ENCODE measurements at regions not wholly inside any gene's neighbourhood (a gene's known extent, or its start where the extent isn't known, plus 50 kb on each side); places are given as distances from the start of the nearest gene placed in this dataset.
"Not testable (repeated sequence)": the region's sequence is repeated elsewhere in the genome, so short reads cannot be mapped to it uniquely, and the experiment has no call there.

DNA sequence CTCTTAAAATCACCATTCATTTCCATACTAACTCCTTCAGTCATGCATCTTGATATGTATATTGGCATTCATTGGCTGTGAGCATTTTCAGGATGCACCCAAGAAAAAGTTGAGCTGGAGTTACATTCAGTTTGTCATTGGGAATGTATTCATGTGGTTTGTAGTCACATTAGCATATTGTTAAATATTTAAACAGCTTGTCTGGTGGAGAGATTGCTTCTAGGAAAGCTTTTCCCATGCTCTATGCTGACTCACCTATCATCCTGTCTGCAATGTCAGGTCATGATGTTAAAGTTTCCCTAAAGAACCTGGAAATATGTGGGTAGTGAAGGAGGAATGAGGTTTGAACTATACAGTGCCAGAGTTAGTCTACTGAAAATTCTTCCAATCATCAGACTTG is 583.6 kb downstream of the GALC start:
- DNase-seq = no peak

DNA sequence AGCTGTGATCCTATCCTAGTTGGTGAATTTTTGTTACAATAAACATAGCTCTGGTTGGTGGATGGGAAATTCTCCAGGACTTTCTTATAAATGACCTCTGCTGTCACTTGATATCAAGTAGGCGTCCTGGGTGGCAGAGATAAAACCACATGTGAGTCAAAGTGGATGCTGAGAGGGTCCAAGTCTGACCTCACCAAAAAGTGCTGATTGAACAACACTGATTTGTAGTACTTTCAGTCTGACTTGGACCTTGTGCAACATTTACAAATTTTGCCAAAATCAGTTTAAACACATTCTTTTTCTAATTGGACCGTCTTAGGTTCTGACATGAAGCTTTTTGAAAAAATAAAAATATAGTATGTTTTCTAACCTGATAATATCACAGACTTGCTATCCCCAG is 585.6 kb downstream of the GALC start:
- no peak for DNase-seq

DNA sequence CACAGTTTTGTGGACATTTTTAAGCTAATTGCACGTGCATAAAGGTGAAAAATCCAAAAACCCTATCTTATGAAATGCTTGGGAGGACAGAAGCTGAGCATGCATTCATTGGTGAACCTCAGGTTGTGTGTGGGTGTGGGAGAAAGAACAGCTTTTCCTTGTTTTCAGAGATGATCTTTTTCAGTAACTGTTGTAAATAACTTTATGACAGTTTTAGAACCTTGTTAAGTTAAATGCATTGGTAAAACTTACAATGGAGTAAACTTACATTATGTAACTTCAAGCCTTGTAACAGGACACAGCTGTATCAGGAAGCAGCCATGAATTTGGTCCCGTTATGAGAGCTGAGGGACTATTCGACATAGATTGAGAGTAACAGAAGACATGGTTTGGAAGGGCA is 587.4 kb downstream of the GALC start:
- DNase-seq = no peak

DNA sequence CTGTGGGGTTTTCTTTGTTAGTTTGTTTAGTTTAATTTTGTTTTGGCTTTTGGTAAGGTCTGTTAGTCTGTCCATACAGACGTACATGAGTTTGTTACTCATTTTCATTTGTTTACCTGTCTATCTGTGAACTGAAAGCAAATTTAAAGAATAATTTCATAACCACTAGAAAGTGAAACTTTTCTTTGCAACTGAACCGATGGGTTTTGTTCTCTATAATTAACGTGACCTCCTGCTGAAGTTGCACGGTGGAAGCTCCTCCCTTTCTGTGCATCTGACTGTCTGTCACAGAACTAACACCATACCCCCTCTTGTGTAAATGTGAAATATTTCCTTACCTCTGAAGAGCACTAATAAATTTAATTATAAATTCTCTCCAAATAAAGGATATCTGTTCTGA is 595.5 kb downstream of the GALC start:
- no peak for DNase-seq

DNA sequence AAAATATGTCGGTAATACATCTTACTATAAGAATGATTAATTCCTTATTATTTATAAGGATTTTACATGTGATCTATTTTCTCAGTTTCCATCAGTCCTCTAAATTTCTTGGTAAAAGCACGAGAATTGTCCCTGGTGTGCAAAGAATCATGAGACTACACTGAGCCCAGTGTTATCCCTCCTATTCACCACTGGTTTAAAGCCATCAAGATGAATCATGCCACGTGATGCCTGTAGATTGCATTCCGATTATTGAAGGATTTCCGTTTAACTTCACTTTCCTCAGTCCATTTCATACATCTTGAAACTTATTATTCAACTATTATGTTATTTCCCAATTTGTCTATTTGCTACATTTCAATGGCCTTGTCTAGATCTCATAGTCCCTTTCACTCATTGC is 601.9 kb downstream of the GALC start:
- no peak for DNase-seq

DNA sequence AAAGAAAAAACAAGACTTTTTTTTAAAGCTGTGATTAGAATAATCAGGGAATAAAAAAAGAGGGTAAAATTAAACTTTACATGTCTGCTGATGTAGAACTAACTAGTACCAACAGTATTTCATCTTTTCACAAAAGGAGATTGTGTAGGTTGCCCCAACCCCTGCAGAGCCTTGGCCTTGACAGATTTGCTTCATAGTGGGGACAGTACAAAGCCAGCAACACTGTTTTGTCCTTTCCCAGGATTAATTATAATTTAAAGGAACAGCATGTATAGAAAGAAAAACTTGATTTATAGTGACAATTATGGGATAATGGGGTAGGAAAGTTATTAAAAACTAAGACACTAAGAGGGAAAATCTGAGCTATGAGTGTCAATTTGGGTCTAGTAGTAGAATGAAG is 604.0 kb downstream of the GALC start:
- DNase-seq = no peak

DNA sequence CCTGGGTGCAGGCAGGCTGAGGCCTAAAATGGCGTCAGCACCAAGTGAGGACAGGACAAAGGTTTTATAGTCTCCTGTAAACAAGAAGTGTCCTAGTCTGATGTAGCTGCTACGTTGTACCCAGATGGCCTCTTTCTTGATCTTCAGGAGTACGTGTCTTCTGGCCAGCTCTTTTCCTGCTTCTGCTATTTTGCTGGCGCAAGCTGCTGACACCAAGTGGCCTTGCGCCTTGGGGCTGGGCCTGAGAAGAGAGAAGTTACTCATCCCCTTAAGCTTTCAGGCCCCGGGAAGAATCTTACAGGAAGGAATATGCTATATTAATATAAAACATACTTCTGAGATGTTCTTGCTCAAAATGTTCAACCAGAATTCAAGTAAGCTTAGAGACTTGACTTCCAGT is 605.2 kb downstream of the GALC start:
- DNase-seq = no peak

DNA sequence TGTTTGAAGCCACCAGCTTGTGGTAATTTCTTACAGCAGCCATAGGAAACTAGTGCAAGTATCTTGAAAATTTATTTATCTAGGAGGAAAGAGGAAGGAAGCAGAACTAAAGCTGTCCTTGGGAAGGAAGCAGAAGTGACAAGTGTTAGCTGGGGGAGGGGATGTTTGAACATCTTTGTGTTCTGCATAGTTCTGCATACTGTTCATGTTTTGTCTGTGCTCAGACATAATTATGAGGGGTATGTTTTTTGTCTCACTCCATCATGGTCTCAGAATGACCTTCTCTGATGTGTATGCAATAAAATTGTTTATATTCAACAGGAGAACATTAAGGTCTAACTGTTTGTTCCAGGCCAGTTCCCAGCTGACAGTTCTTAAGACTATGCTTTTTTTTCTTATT is 606.5 kb downstream of the GALC start:
- peak; percentile 8 for DNase-seq

DNA sequence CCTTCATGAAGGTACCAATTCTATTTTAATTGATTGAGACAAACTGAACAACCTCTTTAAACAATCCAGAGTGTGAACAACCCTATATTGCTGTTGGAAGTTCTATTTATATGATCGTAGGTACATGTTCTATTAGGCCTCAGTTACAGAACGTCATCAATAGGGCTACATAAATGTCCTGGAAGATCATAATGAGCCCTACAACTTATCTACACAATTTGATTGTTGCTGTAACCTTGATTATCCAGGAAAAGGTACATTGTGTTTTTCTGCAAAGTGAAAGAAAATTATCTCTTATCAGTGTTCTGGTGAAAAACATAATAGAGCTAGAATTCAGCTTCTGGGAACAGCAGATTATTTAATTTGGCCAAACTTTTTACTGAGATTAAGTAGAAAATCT is 612.9 kb downstream of the GALC start:
- DNase-seq = no peak

DNA sequence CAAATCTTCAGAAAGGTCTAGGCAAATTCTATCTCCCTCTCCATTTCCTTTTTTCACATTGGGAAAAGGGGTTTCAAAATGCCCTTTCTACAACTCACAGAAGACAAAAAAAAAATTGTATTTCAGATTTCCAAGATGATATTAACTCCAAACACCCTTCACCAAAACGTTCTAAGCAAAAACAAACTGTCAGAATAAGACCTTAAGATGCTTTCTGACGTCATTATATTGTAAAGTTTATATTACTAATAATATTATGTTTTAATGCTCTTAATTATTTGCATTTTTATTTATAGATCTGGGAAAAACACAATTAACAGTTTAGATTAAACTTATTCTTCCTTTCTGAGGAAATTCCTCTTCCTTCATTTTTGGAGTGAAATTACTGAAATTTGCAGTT is 624.2 kb downstream of the GALC start:
- no peak for DNase-seq

DNA sequence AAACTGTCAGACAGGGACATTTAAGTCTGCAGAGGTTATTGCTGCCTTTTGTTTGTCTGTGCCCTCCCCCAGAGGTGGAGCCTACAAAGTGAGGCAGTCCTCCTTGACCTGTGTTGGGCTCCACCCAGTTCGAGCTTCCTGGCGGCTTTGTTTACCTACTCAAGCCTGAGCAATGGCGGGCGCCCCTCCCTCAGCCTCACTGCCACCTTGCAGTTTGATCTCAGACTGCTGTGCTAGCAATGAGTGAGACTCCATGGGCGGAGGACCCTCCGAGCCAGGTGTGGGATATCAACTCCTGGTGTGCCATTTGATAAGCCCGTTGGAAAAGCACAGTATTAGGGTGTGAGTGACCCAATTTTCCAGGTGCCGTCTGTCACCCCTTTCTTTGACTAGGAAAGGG is 632.7 kb downstream of the GALC start:
- not testable (repeated sequence) for DNase-seq

DNA sequence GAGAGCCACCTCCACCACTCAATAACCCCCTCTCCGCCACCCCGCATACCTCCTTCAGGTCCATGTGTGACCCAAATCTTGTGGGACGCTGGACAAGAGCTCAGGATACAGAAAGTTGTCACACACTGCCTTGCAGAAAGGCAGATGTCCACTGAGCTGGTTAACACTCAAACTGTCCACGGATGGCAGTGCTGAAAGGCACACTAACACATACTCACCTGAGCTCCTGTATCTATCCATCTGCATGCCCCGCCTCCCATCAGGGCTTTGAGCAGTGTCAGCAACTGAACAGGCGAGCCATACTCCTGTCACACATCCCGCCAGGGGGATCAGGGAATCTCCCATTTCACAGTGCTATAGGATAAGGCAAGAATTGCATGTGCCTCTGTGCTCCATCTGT is 642.0 kb downstream of the GALC start:
- DNase-seq = no peak

DNA sequence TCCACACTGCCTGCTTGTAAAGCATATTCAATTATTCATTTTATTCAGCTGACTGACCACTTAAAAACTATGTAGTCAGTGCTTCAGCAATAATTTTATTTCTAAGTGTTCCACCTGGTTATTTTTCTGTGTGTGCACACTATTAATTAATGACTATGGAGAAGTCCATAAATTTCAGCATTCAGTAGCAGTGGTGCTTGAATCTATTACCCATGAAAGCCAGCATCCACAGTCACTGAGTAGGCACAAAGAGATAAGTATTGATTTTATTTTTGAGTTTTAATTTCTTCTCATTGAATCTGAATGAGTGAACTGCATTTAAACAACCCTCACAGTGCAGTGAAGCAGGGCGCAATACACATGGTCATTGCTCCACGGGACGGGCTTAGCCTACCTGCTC is 643.1 kb downstream of the GALC start:
- no peak for DNase-seq

DNA sequence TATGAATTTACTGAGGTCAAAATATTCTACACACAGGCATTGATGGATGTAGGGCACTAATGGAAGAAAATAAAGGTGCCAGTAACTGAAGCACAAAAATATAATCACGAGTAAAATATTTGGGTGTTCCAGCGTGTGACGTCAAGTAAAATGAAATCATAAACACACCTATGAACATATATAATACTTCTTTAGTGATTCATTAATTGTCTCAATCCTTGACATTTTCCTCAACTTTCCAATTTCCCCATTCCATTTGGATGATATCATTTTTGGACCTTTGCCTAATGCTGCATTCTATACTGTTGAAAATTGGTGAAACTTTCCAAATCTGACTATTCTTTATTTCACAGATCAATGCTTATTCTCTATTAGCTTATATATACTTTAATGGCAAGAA is 649.3 kb downstream of the GALC start:
- no peak for DNase-seq

DNA sequence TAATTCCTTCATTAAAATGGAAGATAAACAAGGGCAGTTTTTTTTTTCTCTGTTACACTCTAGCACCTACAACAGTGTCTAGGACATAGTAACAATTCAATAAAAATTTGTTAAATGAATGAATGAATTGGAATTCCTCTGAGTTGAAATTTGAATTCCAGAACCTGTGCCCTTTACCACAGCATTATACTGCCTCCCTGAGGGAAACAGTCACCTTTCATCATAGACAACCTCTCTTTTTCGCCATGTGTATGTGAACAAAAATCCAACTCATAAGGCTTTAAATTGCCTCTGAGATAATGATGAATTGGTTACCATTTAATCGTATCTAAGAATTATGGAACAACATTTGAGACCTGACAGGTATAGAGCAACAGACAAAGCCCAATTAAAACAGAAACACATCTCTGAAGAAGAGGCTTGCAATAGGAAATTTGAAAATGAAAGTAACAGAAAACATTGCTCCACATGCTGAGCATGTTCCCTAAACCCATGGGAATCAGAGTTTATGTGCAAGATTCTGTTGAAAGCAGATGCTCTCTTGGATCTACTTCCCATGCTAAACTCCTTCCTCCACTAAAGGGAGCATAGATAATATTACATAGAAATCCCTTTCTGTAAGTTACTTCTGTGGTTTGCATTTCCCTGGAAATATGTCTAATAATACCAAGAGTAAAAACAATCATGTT is 657.8 kb downstream of the GALC start:
- no peak for DNase-seq

DNA sequence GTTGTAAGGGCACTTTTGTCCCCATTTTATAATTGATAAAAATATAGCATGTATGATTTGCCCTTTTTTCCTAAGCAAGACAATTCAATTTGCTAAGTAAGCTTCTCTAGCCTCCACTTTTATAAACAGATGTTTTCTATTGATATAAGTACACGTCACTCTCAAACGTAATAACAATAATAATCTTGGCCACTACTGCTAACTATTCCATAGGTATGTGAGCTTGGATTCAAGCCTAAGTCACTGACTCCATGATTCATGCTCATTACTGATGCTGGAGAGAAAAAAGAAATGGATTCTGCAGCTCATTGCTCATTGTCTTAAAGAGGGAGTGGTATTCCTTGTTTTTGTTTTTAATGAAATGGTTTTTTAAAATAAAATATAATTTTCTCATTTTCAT is 661.0 kb downstream of the GALC start:
- DNase-seq = no peak

DNA sequence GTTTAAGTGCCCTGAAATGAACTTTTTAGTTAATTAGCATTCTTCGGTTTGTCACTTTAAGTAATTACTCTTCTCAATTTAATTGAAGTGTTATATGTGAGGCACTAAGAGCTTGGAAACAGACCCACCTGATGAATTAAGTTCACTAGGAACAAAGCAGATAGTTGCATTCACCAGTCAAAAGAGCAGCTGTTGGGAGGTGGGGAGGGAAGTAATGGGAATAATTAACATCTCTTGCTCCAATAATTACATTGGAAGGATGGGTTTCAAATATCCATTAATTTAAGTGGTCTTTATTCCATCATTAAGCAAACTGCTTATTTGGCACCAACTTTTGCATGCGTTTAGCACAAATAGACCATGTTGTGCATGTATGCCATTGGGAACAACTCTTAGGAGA is 667.2 kb downstream of the GALC start:
- DNase-seq = no peak

DNA sequence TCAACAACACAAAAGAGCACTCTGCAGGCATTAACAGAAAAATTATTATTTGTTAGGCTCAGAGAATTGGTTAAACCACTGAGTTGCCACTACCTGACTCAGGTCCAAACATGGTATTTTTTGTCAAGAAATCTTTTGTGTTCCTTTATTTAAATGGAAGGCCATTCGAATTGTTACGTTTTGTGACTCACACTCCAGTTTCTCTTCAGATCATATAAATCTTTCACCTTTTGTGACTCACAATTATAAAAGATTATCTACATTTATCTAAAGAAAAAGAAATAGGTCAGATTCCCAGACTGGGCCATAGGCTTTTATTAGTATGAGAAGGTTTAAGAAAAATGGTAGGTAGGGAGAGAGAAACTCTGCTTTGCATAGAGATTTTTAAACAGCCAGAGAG is 669.8 kb downstream of the GALC start:
- no peak for DNase-seq

DNA sequence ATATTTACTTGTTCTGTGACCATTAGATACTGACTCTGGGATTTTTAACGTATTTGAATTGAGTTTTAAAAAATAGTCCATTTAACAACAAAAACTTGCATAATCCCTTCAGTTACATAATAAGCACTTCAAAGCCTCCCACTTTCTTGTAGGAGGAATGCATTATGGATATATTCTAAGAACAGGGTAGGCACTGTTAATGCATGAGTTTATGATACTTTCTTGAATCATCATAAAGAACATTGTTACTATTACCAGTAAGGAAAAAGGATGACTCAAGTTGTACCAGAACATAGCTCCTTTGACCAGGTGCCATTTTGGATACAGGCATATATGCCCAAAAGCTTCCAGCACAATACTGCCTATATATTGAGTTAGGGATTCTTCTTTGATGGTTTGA is 671.4 kb downstream of the GALC start:
- no peak for DNase-seq

DNA sequence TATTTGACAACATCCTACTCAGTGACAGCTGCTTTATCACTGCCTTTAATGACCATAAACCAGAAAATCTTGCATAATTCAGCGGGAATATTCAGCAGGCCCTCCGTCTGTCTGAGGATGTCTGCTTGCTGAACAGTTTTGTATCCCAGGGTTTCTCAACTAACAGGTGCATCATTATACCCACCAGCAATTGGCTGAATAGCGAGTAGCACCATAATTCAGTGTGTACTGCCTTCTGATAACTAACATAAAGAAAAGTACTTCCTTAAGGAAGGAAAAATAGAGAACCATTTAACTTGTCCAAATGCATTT is 680.1 kb downstream of the GALC start:
- DNase-seq = no peak

DNA sequence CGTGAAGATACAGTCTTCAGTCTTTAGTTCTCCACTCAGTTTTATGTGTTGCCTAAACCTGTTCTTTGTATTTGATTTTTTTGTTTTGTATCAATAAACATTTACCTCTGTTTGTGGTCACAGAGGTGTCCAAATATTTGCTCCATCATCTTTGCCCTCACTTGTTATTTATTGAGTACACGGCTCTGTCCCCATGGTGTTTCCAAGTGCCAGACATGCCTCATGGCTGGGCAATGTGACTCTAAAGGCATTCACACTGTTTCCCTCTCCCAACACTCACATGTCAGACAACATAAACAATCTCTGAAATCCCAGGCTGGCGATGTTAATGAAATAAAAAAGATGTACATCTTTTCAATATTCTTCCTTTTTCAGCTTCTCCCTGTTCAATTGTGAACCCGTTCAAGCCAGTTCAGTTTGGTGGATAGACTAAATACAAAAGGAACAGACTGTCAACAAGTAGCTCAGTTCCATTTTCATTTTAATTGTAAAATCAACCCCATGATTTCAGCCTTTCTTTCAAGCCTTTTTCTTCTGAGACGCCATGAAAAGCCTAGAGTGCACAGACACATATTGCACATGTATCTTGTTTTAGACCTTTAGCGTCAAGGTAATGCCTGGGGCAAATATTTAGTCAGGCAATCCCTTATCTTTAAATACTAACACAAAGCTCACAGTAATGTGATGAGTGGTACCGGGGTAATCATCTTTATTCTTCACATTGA is 680.7 kb downstream of the GALC start:
- no peak for DNase-seq

DNA sequence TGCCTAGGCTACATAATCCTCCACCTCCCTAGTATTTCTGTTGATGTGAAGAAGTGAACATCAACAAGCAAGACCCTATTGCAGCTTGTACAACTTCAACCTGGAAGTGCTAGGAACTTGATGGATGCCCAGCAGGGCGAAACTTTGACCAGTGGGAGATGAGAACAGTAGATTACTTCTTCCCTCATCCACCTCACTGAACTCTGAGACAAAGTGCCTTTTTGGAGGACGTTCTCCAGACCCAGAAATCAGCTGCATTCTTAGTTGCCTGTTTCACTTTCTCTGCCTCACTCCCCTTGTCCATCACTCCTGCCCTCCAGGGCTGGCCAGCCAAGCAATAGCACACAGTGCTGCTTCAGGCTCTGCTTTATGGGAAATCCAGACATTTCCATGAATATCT is 683.4 kb downstream of the GALC start:
- no peak for DNase-seq

DNA sequence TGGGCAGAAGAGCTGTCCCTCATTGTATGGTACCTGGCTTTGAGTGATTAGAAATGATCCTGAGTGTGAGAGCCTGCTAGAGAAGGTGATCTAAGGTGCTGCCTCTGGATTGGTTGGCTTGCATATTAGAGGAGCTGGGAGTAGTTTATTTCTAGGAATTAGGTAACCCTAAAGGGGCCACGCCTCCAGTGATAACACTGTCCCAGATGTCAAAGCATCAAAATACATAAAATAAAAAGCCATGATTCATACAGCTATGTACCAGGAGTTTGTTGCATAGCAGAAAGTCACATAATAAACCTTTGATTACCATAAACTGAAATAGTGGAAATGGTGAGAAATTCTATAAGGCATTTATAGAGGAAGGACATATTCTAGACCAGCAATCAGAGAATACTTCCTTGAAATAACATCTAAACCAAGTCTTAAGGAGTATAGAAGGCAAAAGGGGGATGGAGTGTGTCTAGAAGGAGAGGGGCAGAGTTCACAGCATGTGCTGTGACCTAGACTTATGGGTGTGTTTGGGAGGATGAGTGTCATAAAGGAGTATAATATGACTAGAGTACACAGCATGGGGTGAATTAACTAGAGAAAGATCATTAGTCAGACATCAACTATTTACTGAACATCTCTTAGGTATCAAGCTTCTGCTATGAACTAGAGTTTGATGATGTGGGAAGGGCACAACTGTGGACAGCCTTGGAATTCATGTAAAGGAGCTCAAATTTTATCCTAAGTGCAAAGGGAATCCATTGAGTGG is 686.4 kb downstream of the GALC start:
- no peak for DNase-seq

DNA sequence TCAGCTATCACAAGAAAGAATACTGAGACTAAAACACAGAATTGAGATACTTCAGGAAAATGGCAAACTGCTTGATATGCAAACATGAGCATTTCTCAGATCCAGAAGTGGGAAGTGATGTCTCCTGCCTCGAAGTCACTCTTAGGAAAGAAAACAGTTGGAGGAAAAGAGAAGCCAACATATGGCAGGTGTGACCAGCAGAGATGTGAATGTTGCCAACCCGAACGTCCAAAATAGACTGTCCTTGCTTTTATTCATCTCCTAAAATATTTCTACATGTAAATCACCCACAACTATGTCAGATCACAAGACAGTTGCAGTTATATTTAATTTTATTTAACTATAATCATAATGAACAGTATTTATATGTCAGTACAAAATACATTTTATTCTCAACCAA is 687.6 kb downstream of the GALC start:
- DNase-seq = no peak

DNA sequence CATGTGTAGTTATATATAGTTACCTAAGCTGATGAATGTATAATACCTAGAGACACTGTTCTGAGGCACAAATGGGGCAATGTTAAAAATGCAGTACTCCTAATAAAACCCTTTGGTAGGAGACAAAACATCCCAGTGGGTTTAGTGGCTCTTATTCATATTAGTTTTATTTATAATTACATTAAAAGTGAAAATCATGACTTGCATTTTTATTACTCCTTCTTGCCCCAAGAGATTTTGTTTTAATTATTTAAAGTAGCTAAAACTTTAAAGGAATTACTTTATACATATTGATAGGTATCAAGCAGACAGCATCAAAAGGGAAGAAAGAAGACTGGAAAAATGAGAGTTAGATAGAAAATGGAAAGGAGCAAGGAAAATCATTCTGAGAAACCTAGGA is 688.6 kb downstream of the GALC start:
- no peak for DNase-seq
